HG03520 (cell line): ENCODE measurements at regions not wholly inside any gene's neighbourhood (a gene's known extent, or its start where the extent isn't known, plus 50 kb on each side); places are given as distances from the start of the nearest gene placed in this dataset.

Source experiments
- ATAC-seq: cut with Tn5 transposase; IDR thresholded peaks from one replicate; pipeline ENCODE4 v1.9.1; 2021; ENCODE audit warnings: mild to moderate bottlenecking, moderate library complexity; ENCODE audit not compliant: unreplicated experiment

DNA sequence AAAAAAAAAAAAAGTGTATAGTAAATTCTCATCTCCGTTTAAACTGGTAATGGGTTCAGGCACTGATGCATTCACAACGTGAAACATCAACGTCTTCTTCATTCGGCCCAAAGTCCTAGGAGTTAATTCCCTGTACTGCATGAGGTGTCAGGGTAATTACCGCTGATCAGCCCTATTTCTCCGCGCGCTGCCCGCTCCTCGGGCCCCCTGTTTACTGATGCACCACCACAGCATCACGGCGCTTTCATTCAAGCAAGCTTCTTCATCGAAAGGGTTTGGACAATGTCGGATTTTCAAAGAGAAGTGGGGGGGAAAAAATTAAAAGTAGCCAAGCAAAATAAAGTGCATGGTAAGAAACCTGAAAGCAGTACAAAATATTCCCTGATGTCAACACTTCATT lies 352.0 kb upstream of the POU3F3 start:
- no peak for ATAC-seq

DNA sequence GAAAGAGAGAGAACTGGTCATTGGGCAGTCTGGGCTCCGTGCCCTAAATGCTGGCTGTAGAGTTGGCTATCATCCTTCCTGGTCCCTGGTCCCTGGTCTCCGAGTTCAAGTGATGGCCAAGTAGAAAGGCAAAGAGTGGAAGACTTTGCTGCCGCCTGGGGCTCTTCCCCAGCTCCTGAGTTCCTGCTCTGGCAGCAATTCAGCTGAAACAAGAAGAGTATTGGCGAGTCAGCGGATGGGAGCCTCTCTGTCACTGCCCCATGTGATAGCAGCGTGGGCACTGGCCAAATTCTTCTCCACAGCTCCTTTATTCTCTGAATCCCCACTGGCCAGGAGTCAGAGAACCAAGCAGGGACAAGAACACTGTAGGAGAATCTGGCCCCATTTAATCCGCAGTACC lies 351.0 kb upstream of the POU3F3 start:
- ATAC-seq: no peak

DNA sequence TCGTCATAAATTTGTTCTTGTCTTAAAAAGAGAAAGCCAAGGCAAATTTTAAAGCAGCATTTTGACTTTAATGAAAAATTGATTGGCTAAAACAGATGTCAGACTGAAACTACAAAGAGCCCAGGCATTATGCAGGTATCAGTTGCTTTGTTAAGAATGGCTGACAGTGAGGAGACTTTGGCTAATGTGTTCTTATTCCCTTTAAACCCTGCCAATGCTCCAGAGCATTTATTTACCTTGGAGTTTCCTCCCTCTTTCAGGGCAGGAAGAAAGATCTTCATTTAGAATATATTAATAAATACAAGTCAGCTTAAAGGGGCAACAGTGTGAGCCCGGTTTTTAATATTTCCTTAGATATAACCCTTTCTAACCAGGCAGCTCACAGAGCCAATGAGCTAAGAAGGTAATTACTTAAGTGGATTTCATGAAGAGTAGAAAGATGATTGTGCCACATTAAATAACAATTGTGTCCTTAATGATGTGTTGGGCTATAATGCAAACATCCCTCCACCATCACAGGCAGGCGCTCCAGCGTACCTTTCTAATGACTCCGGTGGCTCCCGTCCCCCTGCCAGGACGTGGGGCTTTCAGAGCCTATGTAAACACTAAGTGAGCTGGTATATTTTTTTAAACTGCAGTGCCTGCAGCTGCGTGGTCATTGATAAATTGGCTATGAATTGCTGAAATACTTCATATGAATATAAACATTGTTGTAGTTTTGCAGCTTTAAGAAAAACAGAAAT lies 349.4 kb upstream of the POU3F3 start:
- no peak for ATAC-seq

DNA sequence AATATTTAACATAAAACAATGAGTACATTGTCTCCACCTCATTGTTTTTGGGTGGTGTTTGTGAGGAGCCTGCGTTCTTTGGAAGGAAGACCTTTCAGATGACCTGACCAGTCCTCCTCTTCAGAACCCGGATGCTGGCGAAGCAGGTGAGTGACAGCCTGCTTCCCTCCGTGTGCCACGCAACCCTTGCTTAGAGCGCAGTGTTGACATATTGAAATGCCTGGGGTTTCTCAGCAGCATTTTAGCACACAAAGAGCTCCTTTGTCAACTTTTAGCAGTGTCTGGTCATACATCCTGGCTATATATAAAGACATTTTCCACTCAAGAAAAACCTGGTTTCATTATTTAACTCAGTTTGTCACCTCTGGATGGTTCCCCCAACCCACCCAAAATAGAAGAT lies 335.7 kb upstream of the POU3F3 start:
- no peak for ATAC-seq

DNA sequence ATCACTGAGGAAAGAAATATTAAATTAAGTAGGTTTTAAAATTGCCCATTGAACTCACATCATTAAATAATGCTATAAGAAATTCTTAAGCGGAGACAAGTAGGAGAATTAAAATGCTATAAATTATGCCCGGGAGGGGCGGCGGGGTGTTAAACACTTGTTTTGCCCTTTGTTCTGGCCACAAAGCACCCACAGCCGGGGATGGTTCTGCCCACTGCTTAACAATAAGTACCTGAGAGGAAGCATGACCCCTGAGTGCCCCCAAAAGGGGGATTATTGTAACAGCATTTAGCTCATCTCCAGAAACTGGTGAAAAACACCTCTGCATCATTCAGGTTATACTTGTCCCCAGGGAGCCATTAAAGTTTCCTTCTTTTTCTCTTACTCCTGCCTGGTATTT lies 332.7 kb upstream of the POU3F3 start:
- ATAC-seq: no peak

DNA sequence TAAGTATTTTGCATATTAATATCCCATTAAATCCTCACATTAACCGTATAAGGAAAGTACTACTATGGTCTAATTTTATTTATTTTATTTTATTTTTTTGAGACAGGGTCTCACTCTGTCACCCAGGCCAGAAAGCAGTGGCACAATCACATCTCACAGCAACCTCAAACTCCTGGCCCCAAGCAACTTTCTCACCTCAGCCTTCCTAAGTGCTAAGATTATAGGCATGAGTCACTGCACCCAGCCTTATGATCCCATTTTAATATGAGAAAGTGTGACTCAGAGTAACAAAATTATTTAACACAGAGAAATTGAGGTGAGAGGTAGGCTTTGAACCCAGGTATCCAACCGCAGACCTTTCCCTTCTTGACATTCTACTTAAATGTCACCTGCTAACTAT lies 330.0 kb upstream of the POU3F3 start:
- no peak for ATAC-seq

DNA sequence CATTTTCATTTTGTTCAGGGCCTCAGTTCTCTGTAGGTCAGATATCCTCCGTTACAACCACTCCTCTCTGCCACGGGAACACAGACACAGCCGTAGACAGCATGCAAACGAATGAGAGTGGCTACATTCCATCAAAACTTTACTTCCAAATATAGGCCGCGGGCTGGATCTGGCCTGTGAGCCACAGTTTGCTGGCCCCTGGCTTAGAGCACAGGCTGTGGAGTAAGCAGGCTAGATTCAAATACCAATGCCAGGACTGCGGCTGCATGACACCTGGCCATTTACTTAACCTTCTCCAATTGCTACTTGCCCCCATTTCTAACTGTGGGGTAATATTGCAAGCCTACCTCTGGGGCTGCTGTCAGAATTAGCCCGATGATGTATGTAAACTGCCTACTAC lies 325.8 kb upstream of the POU3F3 start:
- ATAC-seq: no peak

DNA sequence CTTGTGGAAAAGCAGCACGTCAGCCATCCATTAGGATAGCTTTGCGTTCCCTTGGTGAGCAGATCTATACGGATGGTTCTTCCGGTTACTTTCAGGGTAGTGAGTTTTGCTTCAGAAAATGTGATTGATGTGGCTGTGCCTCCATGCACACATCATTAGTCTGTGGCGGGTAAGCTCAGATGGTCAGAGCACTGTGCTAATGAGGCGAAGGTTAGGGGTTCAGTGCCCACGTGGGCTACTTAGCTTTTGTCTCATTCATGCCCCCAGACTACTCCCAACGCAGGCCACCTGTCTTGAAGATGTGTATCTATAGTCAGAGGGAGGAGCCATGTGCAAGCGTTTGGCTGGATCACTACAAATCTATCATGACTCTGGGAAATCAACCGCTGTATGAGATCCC lies 322.8 kb upstream of the POU3F3 start:
- no peak for ATAC-seq

DNA sequence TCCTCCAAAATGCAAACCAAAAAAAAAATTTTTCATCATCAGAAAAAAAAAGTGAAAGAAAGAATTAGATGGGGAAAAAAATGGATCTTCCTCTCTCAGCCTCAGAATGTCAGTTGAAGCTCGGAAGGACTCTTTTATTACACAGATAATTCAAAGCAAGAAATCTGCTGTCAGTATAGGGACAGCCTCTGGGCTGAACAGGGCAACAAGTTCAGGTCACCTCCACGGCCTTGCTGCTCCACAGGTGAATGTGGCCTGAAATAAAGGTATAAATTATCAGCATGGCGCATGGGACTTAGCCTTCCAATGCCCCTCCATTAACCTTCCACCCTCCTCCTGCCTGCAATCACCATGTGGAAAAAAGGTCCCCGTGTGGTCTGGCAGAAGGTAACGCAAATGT lies 316.8 kb upstream of the POU3F3 start:
- no peak for ATAC-seq

DNA sequence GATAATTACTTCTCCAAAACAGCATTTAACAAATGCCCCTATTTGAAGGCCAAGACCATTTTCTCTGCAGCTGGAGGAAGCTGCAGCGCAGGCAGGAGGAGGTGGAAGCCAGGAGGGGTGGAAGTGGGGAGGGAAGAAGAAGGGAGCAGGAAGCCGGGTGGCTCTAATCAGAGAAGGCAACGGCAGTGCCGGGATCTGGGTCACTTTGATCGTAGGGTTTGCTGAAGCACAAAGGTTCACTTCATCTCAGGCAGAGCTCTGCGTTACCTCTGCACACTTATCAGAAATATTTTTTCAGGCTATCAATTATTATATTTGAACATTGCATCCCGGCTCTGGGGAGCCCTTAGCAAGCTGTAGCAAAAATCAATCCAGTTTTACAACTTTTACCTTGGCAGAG lies 315.8 kb upstream of the POU3F3 start:
- no peak for ATAC-seq

DNA sequence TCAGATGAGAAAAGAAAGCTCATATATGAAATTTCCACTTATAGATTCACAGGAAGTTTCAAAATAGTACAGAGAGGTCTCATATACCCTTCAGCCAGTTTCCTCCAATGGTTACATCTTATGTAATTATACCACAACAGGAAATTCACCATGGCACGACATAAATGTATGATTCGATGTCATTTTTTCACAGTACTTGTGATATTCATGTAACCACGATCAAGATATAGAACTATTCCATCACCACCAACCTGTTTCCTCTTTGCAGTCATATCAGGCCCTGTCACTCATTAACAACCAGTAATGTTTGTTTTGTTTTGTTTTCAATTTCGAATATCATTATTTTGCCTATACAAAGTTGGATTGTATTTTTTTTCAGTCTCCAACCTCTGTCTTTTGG lies 314.3 kb upstream of the POU3F3 start:
- ATAC-seq: peak; percentile 84

DNA sequence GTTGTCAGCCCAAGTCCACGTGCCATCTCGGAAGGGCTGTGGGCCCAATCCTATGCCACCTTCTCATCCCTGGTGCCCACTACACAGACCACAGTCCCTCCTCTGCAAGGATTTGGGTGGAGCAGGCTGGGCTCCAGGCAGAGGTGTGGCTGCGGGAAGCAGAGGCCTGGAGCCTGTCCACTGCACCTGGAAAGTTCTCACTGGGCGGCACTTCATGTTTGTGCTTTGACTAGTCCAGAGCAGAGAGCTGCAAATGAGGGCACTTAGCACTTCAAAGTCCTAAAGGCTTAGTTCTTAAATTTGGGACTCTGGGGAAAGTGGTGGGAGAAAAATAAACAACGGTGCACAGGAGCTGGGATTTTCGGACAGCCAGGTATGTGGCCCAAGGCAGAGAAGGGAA lies 308.9 kb upstream of the POU3F3 start:
- ATAC-seq: no peak

DNA sequence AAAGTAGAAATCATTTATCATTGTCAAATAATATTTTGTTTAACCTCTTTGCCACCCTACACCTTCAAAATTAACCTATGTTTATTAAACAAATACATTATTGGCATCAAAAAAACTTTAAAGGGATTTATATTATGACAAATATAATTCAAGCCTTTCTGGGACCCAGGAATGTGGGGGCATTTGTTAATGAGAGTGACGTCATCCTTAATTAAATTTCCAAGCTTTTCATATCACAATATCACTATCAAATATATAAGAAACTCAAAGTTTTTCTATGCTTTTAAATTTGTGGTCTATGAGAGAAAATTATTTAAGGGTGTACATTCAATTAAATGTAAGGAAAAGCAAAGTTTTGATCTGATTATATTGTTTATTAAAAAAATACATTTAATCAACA lies 307.4 kb upstream of the POU3F3 start:
- no peak for ATAC-seq

DNA sequence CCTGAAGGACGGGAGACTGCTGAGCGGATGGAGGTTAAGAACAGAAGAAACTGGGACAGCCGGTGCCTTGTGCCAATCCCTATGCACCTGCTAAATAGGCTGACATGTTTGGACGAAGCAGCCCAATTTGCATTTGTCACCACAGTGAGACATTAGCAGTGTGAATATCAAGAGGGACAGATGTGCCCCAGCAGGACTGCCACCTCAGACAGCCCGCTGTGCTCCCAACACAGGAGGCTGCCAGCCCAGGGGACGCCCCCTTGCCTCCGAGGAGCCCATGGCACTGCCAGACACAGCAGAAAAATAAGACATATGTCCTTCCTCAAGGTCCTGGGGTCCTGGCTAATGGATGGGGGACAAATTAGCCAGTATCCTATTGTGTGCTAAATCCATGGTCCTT lies 306.7 kb upstream of the POU3F3 start:
- ATAC-seq: no peak

DNA sequence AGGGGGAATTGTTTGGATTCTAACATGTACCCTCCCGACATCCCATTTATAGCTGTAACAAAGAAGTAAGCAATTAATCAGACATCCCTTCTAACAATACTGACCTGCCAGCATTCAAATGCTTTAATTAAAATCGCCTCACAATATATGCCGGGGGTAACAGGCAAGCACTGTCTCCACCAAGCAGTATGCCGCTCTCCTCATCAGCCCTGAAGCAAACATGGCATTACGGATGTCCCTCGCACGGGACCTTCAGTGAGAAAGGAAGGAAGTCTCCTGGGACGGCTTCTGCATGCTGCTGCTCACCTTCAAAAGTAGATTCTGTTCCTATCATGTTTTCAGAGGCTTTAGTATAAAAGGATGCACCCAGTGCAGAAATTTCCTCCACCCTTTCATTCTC lies 292.7 kb upstream of the POU3F3 start:
- no peak for ATAC-seq

DNA sequence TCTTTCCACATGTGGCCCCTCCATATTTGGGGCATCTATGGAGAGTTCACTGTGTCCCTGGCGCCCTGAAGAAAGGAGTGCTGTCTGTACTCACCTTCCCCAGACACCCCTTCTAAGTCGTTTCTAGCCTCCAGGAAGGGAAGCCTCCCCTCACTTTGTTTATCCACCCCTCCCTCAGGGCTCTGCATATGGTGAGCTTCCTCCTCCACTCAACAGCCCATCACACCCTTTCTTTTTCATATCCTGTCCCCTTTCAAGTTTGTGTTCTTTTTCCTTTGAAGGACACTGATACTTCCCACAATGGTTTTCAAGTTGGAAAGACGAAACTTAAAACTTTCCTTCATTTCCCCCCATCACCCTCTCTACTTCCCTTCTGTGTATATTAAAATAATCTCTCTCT lies 291.4 kb upstream of the POU3F3 start:
- ATAC-seq: no peak

DNA sequence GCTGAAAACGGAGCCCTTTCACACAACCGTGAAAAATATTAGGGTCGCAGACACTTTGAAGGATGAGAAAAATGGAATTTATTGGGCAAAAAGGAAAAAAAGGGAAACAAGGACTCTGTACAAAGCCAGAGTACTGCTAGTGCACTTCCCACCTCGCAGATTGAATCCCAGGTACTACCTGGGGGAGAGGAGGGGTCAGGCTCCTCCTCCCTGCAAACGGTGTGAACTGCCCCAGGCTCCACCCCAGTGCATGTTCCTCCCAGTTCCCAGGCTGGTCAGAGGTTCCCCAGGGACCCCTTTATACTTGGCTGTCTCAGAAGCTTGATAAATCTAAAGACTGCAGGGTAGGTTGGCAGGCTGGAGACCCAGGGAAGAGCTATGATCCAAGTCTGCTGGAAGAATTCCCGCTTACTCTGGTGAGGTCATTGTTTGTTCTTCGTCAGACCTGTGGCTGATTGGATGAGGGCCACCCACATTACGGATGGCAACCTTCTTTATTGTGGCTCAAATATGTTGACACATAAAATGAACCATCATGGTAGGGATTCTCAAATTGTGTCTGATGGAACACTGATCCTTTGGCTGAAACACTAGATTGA lies 290.4 kb upstream of the POU3F3 start:
- ATAC-seq: no peak

DNA sequence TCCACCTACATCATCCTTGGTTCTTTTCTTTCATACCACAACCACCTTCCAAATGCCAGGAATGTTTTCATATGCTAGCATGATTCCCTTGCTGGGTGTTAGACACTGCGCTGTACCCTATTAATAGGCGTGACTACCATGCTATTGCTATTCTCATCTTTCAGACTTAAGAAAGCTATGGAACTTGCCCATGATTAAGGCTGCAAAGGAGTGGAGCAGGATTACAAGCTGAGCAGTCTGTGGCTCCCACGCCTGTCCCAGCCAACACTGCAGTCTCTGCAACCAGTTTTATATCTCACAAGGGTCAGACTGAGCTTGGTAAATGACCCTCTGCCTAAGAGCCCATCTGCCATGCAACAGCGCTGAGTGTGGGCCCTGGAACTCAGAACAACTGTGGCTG lies 285.7 kb upstream of the POU3F3 start:
- ATAC-seq: no peak

DNA sequence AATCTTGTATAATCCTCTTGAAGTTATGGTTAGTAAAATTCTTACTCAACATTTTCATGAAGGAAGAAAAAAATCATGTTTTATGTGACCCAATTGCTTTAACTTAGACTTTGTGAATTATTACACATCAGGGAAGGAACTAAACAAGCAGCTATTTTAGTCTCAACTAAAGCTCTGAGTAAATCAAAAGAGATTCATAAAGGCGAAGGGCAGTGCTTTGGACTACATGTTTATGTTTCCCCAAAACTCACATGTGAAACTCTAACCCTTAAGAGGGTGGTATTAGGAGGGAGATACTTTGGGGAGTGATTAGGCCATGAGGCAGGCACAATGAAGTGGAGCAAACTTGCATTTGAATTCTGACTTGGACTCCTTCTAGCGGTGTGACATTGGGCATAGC lies 283.7 kb upstream of the POU3F3 start:
- no peak for ATAC-seq

DNA sequence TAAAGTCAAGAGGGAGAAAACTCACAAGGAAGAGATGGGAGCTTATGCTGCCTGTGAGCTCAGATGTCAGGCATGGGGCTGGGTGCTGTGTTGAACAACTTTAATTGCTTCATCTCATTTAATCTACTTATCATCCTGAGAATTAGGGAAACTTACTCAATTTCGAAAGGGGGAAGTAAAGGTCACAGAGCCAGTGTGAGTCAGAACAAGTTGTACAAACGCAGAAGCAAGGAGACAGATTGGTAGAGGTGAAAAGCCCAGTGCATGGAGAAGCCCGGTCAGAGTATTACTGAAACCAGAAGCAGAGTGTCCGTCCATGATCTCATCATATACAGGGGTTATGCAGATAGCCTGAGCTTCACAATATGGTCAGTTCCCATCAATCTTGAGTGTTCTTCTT lies 281.1 kb upstream of the POU3F3 start:
- no peak for ATAC-seq

DNA sequence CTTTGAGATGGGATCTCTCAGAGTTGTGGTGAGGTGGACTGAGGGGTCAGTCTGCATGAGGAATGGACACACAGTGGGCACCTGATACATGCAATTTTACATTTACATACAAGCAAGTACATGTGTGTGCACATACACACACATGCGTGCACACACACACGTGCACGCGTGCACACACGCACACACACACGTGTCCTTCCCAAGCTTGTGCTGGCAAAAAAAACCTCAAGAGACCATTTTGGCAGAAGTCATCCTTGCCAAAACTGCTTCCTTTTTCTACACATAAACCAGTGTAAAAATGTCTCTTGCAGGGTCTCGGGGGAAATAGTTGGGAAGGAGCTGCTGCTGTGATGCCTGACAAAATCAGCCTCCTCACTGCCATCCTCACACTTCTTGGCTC lies 279.5 kb upstream of the POU3F3 start:
- ATAC-seq: no peak

DNA sequence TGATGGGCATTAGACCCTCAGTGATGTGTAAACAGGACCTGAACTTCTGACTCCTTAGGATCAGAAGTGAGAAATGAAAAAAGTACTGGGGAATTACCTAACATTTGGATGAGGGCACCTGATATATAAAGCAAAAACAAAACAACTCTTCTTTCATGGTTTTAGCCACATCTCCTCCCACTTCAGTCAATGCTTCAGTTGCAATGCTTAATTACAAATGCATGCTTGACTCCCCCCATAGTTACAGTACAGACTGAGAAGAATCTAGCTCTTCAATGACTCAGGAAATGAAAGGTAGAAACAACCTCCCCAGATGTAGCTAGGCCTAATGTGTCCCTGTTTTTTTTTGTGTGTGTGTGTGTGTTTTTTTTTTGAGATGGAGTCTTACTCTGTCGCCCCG lies 276.8 kb upstream of the POU3F3 start:
- ATAC-seq: peak; percentile 78

DNA sequence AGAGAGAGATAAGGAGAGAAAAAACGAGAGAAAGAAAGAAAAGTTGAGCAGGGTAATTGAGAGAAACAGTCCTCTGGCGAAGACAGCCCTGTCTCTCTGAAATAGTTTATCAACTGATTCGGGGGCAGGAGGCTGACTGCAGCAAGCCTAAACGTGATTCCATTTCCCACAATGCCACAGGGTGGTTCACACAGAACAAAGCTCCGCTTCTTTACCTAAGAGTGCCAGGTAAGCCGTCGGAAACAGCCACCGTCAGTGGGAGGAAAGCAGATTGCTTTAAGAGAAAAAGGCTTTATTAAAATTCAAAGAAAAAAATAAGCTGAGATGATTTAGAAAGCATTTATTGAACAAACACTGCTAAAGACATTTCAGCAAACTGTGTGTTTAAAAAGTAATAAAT lies 271.4 kb upstream of the POU3F3 start:
- ATAC-seq: no peak
